Osteocyte (in vitro differentiated cells): ENCODE measurements at regions not wholly inside any gene's neighbourhood (a gene's known extent, or its start where the extent isn't known, plus 50 kb on each side); places are given as distances from the start of the nearest gene placed in this dataset.

Experiments used
- DNase-seq: peaks from one replicate; pipeline ENCODE4 v3.0.0; 2021; ENCODE audit warnings: mixed read lengths; ENCODE audit not compliant: unreplicated experiment; ENCODE audit errors: extremely low spot score
- H3K27ac Mint-ChIP-seq: one replicate; pipeline ENCODE4 v1.8.0; 2021; ENCODE audit warnings: mild to moderate bottlenecking, mixed read lengths; ENCODE audit not compliant: unreplicated experiment
- H3K27me3 Mint-ChIP-seq: one replicate; pipeline ENCODE4 v1.8.0; 2021; ENCODE audit warnings: mixed read lengths; ENCODE audit not compliant: unreplicated experiment
- H3K36me3 Mint-ChIP-seq: one replicate; pipeline ENCODE4 v1.8.0; 2021; ENCODE audit warnings: mixed read lengths; ENCODE audit not compliant: unreplicated experiment
- H3K4me1 Mint-ChIP-seq: one replicate; pipeline ENCODE4 v1.8.0; 2021; ENCODE audit warnings: mixed read lengths; ENCODE audit not compliant: unreplicated experiment
- H3K4me3 Mint-ChIP-seq: one replicate; pipeline ENCODE4 v1.8.0; 2021; ENCODE audit warnings: mild to moderate bottlenecking, moderate library complexity, mixed read lengths; ENCODE audit not compliant: unreplicated experiment
- H3K9me3 Mint-ChIP-seq: one replicate; pipeline ENCODE4 v1.8.0; 2021; ENCODE audit warnings: mixed read lengths; ENCODE audit not compliant: unreplicated experiment
- TF ChIP-seq, protein P1 (sequence below): fragments of 200-600 bp; sonication (generic); IDR thresholded peaks from 2 replicates; pipeline ENCODE4 v1.5.0; 2021; ENCODE audit warnings: antibody characterized with exemption, mild to moderate bottlenecking, moderate library complexity

DNA sequence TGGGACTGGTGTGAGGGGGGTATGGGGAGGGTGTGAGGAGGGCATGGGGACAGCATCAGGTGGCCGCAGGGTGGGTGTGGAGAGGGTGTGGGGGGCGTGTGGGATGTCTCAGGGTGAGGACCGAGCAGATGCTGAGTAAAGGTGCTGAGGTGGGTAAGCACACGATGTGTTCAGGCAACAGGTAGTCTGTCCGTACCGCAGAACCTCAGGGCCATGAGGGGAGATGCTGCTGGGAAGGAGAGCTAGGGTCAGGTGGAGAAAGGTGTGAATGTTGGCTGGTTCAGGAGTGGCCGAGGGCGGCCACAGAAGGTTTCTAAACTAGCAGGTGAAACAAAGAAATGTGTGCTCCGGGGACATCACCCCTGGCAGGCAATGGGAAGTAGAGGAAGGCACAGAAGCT lies 80.0 kb upstream of the CDH5 start:
- DNase-seq: peak; percentile 60
- H3K36me3 Mint-ChIP-seq: no peaks in the 10 kb centered on the region

DNA sequence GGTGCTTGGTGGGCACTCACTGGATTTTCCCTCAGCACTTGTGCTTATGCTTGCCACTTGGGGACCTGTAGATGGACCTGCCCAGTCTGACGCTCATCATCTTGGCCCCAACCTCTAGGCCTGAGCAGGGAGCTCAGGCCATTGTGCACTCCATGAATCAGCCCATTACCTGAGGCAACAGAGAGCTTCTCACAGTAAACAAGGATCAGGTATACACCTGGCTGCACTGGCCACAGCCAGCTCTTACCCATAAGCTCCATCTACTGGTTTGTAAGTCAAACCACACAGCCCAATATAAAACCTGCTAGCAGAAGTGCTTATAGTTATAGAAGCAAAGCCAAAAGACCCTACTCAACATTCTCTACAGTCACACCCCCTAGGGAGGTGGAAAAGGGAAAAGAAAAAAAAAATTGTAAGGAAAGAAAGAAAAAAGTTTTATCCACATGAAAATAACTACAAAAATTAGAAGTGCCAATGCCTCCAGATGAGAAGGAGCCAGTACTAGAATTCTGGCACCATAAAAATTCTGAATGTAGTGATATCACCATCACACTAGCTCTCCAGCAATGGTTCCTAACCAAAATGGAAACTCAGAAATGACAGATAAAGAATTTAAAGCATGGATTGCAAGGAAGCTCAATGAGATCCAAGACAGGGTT lies 87.8 kb upstream of the CDH5 start:
- Mint-ChIP-seq H3K4me1 (peaks cover 6% of the 10 kb centered on the region), H3K9me3 (peaks cover 22% of the 10 kb centered on the region), H3K27ac (no peak overlapping the region), H3K27me3 (peaks cover 3% of the 10 kb centered on the region), H3K36me3 (peaks cover 3% of the 10 kb centered on the region), H3K4me3 (no peak overlapping the region)
- TF ChIP-seq, protein P1, sequence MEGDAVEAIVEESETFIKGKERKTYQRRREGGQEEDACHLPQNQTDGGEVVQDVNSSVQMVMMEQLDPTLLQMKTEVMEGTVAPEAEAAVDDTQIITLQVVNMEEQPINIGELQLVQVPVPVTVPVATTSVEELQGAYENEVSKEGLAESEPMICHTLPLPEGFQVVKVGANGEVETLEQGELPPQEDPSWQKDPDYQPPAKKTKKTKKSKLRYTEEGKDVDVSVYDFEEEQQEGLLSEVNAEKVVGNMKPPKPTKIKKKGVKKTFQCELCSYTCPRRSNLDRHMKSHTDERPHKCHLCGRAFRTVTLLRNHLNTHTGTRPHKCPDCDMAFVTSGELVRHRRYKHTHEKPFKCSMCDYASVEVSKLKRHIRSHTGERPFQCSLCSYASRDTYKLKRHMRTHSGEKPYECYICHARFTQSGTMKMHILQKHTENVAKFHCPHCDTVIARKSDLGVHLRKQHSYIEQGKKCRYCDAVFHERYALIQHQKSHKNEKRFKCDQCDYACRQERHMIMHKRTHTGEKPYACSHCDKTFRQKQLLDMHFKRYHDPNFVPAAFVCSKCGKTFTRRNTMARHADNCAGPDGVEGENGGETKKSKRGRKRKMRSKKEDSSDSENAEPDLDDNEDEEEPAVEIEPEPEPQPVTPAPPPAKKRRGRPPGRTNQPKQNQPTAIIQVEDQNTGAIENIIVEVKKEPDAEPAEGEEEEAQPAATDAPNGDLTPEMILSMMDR: no peak
- DNase-seq: no peak

More for the DNA sequence above, 80.0 kb upstream of the CDH5 start:
- no peak overlapping the region for H3K4me3 Mint-ChIP-seq
- H3K4me1 Mint-ChIP-seq: peaks cover 7% of the 10 kb centered on the region
- no peak overlapping the region for H3K27ac Mint-ChIP-seq
- TF ChIP-seq, protein P1: no peak
- peaks cover 2% of the 10 kb centered on the region for H3K27me3 Mint-ChIP-seq
- H3K9me3 Mint-ChIP-seq: peaks cover 9% of the 10 kb centered on the region

DNA sequence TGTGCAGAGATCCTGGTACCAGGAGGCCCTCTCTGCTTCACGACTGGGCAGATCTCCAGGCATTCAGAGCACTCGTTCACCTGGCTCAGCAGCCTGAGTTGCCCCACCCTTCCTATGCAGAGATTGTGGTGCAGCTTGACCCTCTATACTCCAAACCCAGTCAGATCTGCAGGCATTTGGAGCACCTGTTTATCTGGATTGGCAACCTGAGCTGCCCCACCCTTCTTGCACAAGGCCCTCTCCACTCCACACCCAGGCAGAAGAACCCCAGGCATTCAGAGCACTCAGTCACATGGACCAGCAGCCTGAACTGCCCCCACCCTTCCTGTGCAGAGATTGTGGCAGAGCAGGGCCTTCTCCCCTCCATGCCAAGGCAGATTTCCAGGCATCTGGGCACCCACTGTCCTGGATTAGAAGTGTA lies 88.4 kb upstream of the CDH5 start:
- Mint-ChIP-seq H3K4me1 (peaks cover 6% of the 10 kb centered on the region), H3K36me3 (peaks cover 3% of the 10 kb centered on the region), H3K4me3 (no peak overlapping the region), H3K27ac (no peak overlapping the region), H3K27me3 (peaks cover 3% of the 10 kb centered on the region), H3K9me3 (peaks cover 22% of the 10 kb centered on the region)
- TF ChIP-seq, protein P1: no peak
- peak; percentile 40 for DNase-seq

DNA sequence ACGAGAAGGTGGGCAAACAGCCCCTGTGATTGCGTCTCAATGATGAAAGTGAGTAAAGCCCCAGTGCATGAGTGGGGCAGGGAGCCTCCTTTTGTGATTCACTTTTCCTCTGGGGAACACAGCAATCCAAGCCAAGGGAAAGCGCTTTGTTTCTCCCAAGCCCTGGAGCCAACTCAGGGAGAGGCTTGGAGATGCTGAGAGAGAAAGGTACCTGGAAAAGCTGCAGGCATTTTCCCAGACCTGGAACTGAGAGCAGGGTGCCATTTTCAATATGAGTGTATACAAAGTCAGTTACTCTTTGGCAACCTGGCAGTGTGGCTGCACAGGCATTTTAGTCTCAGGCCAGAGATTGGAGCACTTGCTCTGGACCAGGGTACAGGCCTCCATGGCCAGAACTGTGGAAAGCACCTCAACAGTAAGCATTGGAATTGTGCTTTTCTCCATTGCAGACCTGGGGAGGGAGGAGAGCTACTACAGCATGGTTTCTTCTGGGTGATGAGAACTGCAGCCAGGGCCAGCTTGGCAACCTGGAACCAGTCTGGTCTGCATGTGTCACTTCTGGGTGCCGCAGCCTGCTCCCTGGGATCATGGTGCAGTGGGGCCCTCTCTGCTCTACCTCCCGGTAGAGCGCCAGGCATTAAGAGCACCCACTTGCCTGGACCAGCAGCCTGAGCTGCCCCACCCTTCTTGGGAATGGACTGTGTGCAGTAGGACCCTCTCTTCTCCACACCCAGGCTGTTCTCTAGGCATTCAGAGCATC lies 89.0 kb upstream of the CDH5 start:
- Mint-ChIP-seq H3K9me3 (peaks cover 22% of the 10 kb centered on the region), H3K36me3 (peaks cover 3% of the 10 kb centered on the region), H3K27me3 (peaks cover 3% of the 10 kb centered on the region), H3K4me1 (peaks cover 8% of the 10 kb centered on the region), H3K27ac (no peak overlapping the region), H3K4me3 (no peak overlapping the region)
- TF ChIP-seq, protein P1: no peak
- peak; percentile 67 for DNase-seq

DNA sequence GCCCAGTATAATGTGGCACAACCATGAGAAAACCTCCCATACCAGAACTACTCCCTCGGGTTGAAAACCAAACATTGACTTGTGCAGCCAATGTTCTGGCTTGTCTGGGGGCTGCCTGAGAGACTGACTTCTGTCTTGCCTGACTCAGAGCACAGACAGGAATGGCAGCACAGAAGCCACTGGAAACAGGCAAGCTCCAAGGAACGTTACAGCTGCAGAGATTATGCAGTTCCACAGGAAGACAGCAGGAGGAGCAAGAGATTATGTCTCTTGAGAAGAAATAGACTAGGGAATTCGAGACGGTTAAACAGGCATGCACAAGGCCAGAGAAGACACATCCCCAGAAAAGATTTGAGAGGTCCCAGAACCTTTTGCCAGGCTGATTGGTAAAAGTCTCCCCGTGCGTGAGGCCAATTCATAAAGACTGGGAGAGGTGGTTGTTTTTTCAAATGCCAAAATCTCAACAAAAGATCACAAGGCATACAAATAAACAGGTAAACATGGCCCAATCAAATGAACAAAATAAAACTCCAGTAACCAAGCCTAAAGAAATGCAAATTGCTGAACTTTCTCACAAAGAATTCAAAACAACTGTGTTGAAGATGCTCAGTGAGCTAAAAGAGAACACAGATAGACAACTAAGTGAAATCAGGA lies 90.6 kb upstream of the CDH5 start:
- no peak overlapping the region for H3K27ac Mint-ChIP-seq
- H3K27me3 Mint-ChIP-seq: peaks cover 3% of the 10 kb centered on the region
- peaks cover 12% of the 10 kb centered on the region for H3K9me3 Mint-ChIP-seq
- TF ChIP-seq, protein P1: peak; percentile 67
- peaks cover 12% of the 10 kb centered on the region for H3K4me1 Mint-ChIP-seq
- DNase-seq: peak; percentile 65
- H3K4me3 Mint-ChIP-seq: no peak overlapping the region
- H3K36me3 Mint-ChIP-seq: peaks cover 3% of the 10 kb centered on the region
